Activated T-helper 2 cell treated with anti-CD3 and anti-CD28 coated beads, Interferon-gamma antibody, Interleukin-2, Interleukin-4, amounts not matched to agents 10 μg/mL and 5 μg/mL and 100 μg/mL, durations not matched to agents 14 hours and 24 hours and 36 hours (primary cell): ENCODE measurements at regions not wholly inside any gene's neighbourhood (a gene's known extent, or its start where the extent isn't known, plus 50 kb on each side); places are given as distances from the start of the nearest gene placed in this dataset.

Source experiments
- DNase-seq: peaks from one replicate; pipeline ENCODE4 v3.0.0; 2021; ENCODE audit warnings: low spot score
- H3K27ac Mint-ChIP-seq: one replicate; pipeline ENCODE4 v1.8.0; 2021; ENCODE audit warnings: mixed read lengths
- H3K27me3 Mint-ChIP-seq: one replicate; pipeline ENCODE4 v1.8.0; 2021; ENCODE audit warnings: low read depth, mixed read lengths
- H3K36me3 Mint-ChIP-seq: one replicate; pipeline ENCODE4 v1.8.0; 2021; ENCODE audit warnings: low read depth, mixed read lengths
- H3K4me1 Mint-ChIP-seq: one replicate; pipeline ENCODE4 v1.8.0; 2021; ENCODE audit warnings: low read depth, mixed read lengths
- H3K4me3 Mint-ChIP-seq: one replicate; pipeline ENCODE4 v1.8.0; 2021; ENCODE audit warnings: low read depth, mild to moderate bottlenecking, moderate library complexity, mixed read lengths
- H3K9me3 Mint-ChIP-seq: one replicate; pipeline ENCODE4 v1.8.0; 2021; ENCODE audit warnings: mixed read lengths
- intact Hi-C: fragments of 100-400 bp; cut with micrococcal nuclease; formaldehyde crosslinking; loops from one replicate; pipeline ENCODE4 v1.15.1; 2023

GRCh38 chr10:108791030-108791429 lies 1132.3 kb downstream of the XPNPEP1 start:
- Mint-ChIP-seq H3K9me3 (no peaks in the 10 kb centered on the region), H3K36me3 (no peaks in the 10 kb centered on the region), H3K27ac (no peak overlapping the region), H3K27me3 (no peaks in the 10 kb centered on the region), H3K4me1 (no peaks in the 10 kb centered on the region), H3K4me3 (no peak overlapping the region)
- DNase-seq = no peak
- intact Hi-C loops = no loop called here

GRCh38 chr10:108789919-108790318 lies 1133.4 kb downstream of the XPNPEP1 start:
- no peak for DNase-seq
- Mint-ChIP-seq H3K4me3 (no peak overlapping the region), H3K9me3 (peaks cover 6% of the 10 kb centered on the region), H3K4me1 (no peaks in the 10 kb centered on the region), H3K27me3 (no peaks in the 10 kb centered on the region), H3K36me3 (no peaks in the 10 kb centered on the region), H3K27ac (no peak overlapping the region)
- intact Hi-C loops = no loop called here

GRCh38 chr10:108789336-108789735 lies 1134.0 kb downstream of the XPNPEP1 start:
- Mint-ChIP-seq H3K9me3 (peaks cover 6% of the 10 kb centered on the region), H3K4me1 (no peaks in the 10 kb centered on the region), H3K27ac (no peak overlapping the region), H3K4me3 (no peak overlapping the region), H3K36me3 (no peaks in the 10 kb centered on the region), H3K27me3 (no peaks in the 10 kb centered on the region)
- no peak for DNase-seq
- intact Hi-C loops = no loop called here

- Mint-ChIP-seq H3K9me3 (peaks cover 9% of the 10 kb centered on the region), H3K27me3 (no peaks in the 10 kb centered on the region), H3K27ac (no peak overlapping the region), H3K4me3 (no peak overlapping the region), H3K36me3 (no peaks in the 10 kb centered on the region), H3K4me1 (no peaks in the 10 kb centered on the region)
- no peak for DNase-seq
- intact Hi-C loops = no loop called here
Measured at GRCh38 chr10:108788891-108789290, 1134.4 kb downstream of the XPNPEP1 start.

- no peaks in the 10 kb centered on the region for H3K36me3 Mint-ChIP-seq
- H3K9me3 Mint-ChIP-seq = peaks cover 13% of the 10 kb centered on the region
- no peak for DNase-seq
Measured at GRCh38 chr10:108787932-108788331, 1135.4 kb downstream of the XPNPEP1 start.

GRCh38 chr10:108785011-108785410 lies 1138.3 kb downstream of the XPNPEP1 start:
- no peaks in the 10 kb centered on the region for H3K4me1 Mint-ChIP-seq
- peaks cover 13% of the 10 kb centered on the region for H3K9me3 Mint-ChIP-seq
- DNase-seq = no peak
- H3K27me3 Mint-ChIP-seq = no peaks in the 10 kb centered on the region
- H3K27ac Mint-ChIP-seq = no peak overlapping the region
- H3K36me3 Mint-ChIP-seq = no peaks in the 10 kb centered on the region
- intact Hi-C loops = no loop called here
- no peak overlapping the region for H3K4me3 Mint-ChIP-seq

More at GRCh38 chr10:108787932-108788331, 1135.4 kb downstream of the XPNPEP1 start:
- Mint-ChIP-seq H3K4me3 (no peak overlapping the region), H3K4me1 (no peaks in the 10 kb centered on the region), H3K27ac (no peak overlapping the region), H3K27me3 (no peaks in the 10 kb centered on the region)
- intact Hi-C loops = no loop called here

GRCh38 chr10:108784534-108784933 lies 1138.8 kb downstream of the XPNPEP1 start:
- no peaks in the 10 kb centered on the region for H3K27me3 Mint-ChIP-seq
- H3K4me3 Mint-ChIP-seq = no peak overlapping the region
- H3K4me1 Mint-ChIP-seq = no peaks in the 10 kb centered on the region
- H3K36me3 Mint-ChIP-seq = no peaks in the 10 kb centered on the region
- intact Hi-C loops = no loop called here
- H3K27ac Mint-ChIP-seq = no peak overlapping the region
- peaks cover 13% of the 10 kb centered on the region for H3K9me3 Mint-ChIP-seq
- DNase-seq = no peak

GRCh38 chr10:108783897-108784296 lies 1139.4 kb downstream of the XPNPEP1 start:
- no peaks in the 10 kb centered on the region for H3K27me3 Mint-ChIP-seq
- H3K36me3 Mint-ChIP-seq = no peaks in the 10 kb centered on the region
- H3K4me3 Mint-ChIP-seq = no peak overlapping the region
- intact Hi-C loops = no loop called here
- H3K9me3 Mint-ChIP-seq = peaks cover 13% of the 10 kb centered on the region
- no peak overlapping the region for H3K27ac Mint-ChIP-seq
- no peaks in the 10 kb centered on the region for H3K4me1 Mint-ChIP-seq
- no peak for DNase-seq

GRCh38 chr10:108782411-108782810 lies 1140.9 kb downstream of the XPNPEP1 start:
- Mint-ChIP-seq H3K4me1 (no peaks in the 10 kb centered on the region), H3K36me3 (no peaks in the 10 kb centered on the region), H3K27ac (no peak overlapping the region), H3K9me3 (peaks cover 13% of the 10 kb centered on the region), H3K4me3 (no peak overlapping the region), H3K27me3 (no peaks in the 10 kb centered on the region)
- DNase-seq = no peak
- intact Hi-C loops = no loop called here

GRCh38 chr10:108779501-108779900 lies 1143.8 kb downstream of the XPNPEP1 start:
- Mint-ChIP-seq H3K4me3 (no peak overlapping the region), H3K4me1 (no peaks in the 10 kb centered on the region), H3K27ac (no peak overlapping the region), H3K9me3 (peaks cover 8% of the 10 kb centered on the region), H3K27me3 (no peaks in the 10 kb centered on the region), H3K36me3 (no peaks in the 10 kb centered on the region)
- DNase-seq = no peak
- intact Hi-C loops = no loop called here

GRCh38 chr10:108775911-108776475 lies 1147.3 kb downstream of the XPNPEP1 start:
- DNase-seq = no peak
- Mint-ChIP-seq H3K36me3 (no peaks in the 10 kb centered on the region), H3K27me3 (no peaks in the 10 kb centered on the region)

GRCh38 chr10:108771106-108771505 lies 1152.2 kb downstream of the XPNPEP1 start:
- Mint-ChIP-seq H3K36me3 (no peaks in the 10 kb centered on the region), H3K4me3 (no peak overlapping the region), H3K27ac (no peak overlapping the region), H3K9me3 (peaks cover 3% of the 10 kb centered on the region), H3K27me3 (no peaks in the 10 kb centered on the region), H3K4me1 (no peaks in the 10 kb centered on the region)
- intact Hi-C loops = no loop called here
- DNase-seq = no peak

More at GRCh38 chr10:108775911-108776475, 1147.3 kb downstream of the XPNPEP1 start:
- H3K4me3 Mint-ChIP-seq = no peak overlapping the region
- H3K4me1 Mint-ChIP-seq = no peaks in the 10 kb centered on the region
- intact Hi-C loops = no loop called here
- H3K27ac Mint-ChIP-seq = no peak overlapping the region
- no peaks in the 10 kb centered on the region for H3K9me3 Mint-ChIP-seq

- Mint-ChIP-seq H3K27me3 (no peaks in the 10 kb centered on the region), H3K27ac (no peak overlapping the region), H3K9me3 (peaks cover 3% of the 10 kb centered on the region), H3K4me3 (no peak overlapping the region), H3K36me3 (no peaks in the 10 kb centered on the region), H3K4me1 (no peaks in the 10 kb centered on the region)
- intact Hi-C loops = no loop called here
- no peak for DNase-seq
Measured at GRCh38 chr10:108765794-108766193, 1157.5 kb downstream of the XPNPEP1 start.

- no peaks in the 10 kb centered on the region for H3K36me3 Mint-ChIP-seq
- DNase-seq = no peak
- H3K4me1 Mint-ChIP-seq = no peaks in the 10 kb centered on the region
- no peak overlapping the region for H3K27ac Mint-ChIP-seq
- no peaks in the 10 kb centered on the region for H3K9me3 Mint-ChIP-seq
- intact Hi-C loops = no loop called here
- no peak overlapping the region for H3K4me3 Mint-ChIP-seq
- H3K27me3 Mint-ChIP-seq = no peaks in the 10 kb centered on the region
Measured at GRCh38 chr10:108757946-108758345, 1165.4 kb downstream of the XPNPEP1 start.
